ENCODE measurements at regions not wholly inside any gene's neighbourhood (a gene's known extent, or its start where the extent isn't known, plus 50 kb on each side); places are given as distances from the start of the nearest gene placed in this dataset.

GRCh38 chr11:116605543-116606459 lies 167.0 kb downstream of the BUD13 start (continued):
- TF ChIP-seq, protein P1, sequence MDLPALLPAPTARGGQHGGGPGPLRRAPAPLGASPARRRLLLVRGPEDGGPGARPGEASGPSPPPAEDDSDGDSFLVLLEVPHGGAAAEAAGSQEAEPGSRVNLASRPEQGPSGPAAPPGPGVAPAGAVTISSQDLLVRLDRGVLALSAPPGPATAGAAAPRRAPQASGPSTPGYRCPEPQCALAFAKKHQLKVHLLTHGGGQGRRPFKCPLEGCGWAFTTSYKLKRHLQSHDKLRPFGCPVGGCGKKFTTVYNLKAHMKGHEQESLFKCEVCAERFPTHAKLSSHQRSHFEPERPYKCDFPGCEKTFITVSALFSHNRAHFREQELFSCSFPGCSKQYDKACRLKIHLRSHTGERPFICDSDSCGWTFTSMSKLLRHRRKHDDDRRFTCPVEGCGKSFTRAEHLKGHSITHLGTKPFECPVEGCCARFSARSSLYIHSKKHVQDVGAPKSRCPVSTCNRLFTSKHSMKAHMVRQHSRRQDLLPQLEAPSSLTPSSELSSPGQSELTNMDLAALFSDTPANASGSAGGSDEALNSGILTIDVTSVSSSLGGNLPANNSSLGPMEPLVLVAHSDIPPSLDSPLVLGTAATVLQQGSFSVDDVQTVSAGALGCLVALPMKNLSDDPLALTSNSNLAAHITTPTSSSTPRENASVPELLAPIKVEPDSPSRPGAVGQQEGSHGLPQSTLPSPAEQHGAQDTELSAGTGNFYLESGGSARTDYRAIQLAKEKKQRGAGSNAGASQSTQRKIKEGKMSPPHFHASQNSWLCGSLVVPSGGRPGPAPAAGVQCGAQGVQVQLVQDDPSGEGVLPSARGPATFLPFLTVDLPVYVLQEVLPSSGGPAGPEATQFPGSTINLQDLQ (CRISPR knock-in tag; IDR thresholded peaks at IDR 0.05) = peak; percentile 22; the same call in 1 of the 2 replicates
- no peak for TF ChIP-seq SP4 (CRISPR knock-in tag; IDR thresholded peaks at IDR 0.05)
- no peak for TF ChIP-seq GTF2F1 (IDR thresholded peaks at IDR 0.05; ENCODE audit: low read length)
- TF ChIP-seq ZNF230 (CRISPR knock-in tag; IDR thresholded peaks at IDR 0.05) = no peak
- TF ChIP-seq ZNF782 (CRISPR knock-in tag; IDR thresholded peaks at IDR 0.05; ENCODE audit: borderline replicate concordance) = no peak
- TF ChIP-seq, protein P2, sequence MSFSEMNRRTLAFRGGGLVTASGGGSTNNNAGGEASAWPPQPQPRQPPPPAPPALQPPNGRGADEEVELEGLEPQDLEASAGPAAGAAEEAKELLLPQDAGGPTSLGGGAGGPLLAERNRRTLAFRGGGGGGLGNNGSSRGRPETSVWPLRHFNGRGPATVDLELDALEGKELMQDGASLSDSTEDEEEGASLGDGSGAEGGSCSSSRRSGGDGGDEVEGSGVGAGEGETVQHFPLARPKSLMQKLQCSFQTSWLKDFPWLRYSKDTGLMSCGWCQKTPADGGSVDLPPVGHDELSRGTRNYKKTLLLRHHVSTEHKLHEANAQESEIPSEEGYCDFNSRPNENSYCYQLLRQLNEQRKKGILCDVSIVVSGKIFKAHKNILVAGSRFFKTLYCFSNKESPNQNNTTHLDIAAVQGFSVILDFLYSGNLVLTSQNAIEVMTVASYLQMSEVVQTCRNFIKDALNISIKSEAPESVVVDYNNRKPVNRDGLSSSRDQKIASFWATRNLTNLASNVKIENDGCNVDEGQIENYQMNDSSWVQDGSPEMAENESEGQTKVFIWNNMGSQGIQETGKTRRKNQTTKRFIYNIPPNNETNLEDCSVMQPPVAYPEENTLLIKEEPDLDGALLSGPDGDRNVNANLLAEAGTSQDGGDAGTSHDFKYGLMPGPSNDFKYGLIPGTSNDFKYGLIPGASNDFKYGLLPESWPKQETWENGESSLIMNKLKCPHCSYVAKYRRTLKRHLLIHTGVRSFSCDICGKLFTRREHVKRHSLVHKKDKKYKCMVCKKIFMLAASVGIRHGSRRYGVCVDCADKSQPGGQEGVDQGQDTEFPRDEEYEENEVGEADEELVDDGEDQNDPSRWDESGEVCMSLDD (CRISPR knock-in tag; IDR thresholded peaks at IDR 0.05; ENCODE audit: borderline replicate concordance) = peak; percentile 55; the same call in 1 of the 2 replicates
- TF ChIP-seq ATF2 (CRISPR knock-in tag; IDR thresholded peaks at IDR 0.05) = peak; percentile 86
- no peak for TF ChIP-seq RORA (CRISPR knock-in tag; IDR thresholded peaks at IDR 0.05)
- TF ChIP-seq RARA (CRISPR knock-in tag; IDR thresholded peaks at IDR 0.05) = peak; percentile 42; the same call in 1 of the 2 replicates
- TF ChIP-seq ZNF207 (IDR thresholded peaks at IDR 0.05; ENCODE audit: borderline replicate concordance) = no peak
- TF ChIP-seq, protein P3, sequence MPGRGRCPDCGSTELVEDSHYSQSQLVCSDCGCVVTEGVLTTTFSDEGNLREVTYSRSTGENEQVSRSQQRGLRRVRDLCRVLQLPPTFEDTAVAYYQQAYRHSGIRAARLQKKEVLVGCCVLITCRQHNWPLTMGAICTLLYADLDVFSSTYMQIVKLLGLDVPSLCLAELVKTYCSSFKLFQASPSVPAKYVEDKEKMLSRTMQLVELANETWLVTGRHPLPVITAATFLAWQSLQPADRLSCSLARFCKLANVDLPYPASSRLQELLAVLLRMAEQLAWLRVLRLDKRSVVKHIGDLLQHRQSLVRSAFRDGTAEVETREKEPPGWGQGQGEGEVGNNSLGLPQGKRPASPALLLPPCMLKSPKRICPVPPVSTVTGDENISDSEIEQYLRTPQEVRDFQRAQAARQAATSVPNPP (CRISPR knock-in tag; IDR thresholded peaks at IDR 0.05) = no peak
- TF ChIP-seq SMC3 (IDR thresholded peaks at IDR 0.05; ENCODE audit: low read length) = peak; percentile 35; the same call in 1 of the 2 replicates
- TF ChIP-seq KLF12 (CRISPR knock-in tag; IDR thresholded peaks at IDR 0.05; ENCODE audit: borderline replicate concordance) = peak; percentile 75; the same call in 1 of the 2 replicates
- TF ChIP-seq ZNF777 (CRISPR knock-in tag; IDR thresholded peaks at IDR 0.05) = no peak
- TF ChIP-seq TARDBP (CRISPR knock-in tag; IDR thresholded peaks at IDR 0.05) = no peak
- no peak for TF ChIP-seq ZNF136 (CRISPR knock-in tag; IDR thresholded peaks at IDR 0.05; ENCODE audit: low read depth)
- TF ChIP-seq PCBP1 (IDR thresholded peaks at IDR 0.05; ENCODE audit: borderline replicate concordance, low read depth, low read length) = no peak
- TF ChIP-seq ZNF839 (CRISPR knock-in tag; IDR thresholded peaks at IDR 0.05; ENCODE audit: borderline replicate concordance) = no peak

All from HepG2 (cell line).